ENCODE measurements at regions not wholly inside any gene's neighbourhood (a gene's known extent, or its start where the extent isn't known, plus 50 kb on each side); places are given as distances from the start of the nearest gene placed in this dataset.
A peak's percentile ranks its signal among the peaks of the same experiment; 100 is the strongest.
"Not testable (repeated sequence)": the region's sequence is repeated elsewhere in the genome, so short reads cannot be mapped to it uniquely, and the experiment has no call there.

DNA sequence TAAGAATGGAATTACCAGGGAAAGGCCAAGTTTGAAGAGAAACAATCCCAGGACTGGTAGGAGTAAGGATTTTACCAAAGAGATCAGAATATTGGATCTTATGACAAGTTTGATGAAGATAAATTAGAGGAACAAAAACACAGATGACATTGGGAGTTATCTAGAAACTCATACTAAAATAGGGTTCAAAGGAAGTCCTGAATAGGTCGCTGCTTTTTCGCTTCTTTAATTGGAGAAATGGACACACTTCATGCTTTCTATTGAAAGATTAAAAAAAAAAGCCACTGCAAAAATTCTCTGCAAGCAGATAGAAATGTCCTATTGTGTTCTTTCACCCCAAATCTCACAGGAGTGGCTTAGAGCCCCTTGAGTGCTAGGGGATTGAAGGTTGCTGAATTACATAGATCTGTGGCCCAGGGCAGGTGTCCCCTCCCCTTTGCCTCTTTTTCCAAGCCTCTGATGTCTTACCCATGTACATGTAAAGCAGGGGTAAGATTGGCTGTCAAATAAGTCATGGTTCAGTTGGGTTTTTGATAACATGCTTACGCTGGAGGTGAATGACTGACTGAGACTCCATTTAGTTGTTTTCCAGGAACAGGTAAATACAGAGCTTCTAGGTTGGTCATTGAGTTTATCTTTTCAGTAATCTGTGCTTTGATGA lies 152.0 kb downstream of the OR13A1 start:
- Histone ChIP-seq H3K4me3 (no peak overlapping the region), H3K4me1 (no peaks in the 10 kb centered on the region), H3K9me3 (no peaks in the 10 kb centered on the region), H3K27me3 (no peaks in the 10 kb centered on the region), H3K36me3 (no peaks in the 10 kb centered on the region), H3K27ac (no peak overlapping the region)
- no peak for DNase-seq (ENCODE audit: low spot score)
- TF ChIP-seq, protein P1, sequence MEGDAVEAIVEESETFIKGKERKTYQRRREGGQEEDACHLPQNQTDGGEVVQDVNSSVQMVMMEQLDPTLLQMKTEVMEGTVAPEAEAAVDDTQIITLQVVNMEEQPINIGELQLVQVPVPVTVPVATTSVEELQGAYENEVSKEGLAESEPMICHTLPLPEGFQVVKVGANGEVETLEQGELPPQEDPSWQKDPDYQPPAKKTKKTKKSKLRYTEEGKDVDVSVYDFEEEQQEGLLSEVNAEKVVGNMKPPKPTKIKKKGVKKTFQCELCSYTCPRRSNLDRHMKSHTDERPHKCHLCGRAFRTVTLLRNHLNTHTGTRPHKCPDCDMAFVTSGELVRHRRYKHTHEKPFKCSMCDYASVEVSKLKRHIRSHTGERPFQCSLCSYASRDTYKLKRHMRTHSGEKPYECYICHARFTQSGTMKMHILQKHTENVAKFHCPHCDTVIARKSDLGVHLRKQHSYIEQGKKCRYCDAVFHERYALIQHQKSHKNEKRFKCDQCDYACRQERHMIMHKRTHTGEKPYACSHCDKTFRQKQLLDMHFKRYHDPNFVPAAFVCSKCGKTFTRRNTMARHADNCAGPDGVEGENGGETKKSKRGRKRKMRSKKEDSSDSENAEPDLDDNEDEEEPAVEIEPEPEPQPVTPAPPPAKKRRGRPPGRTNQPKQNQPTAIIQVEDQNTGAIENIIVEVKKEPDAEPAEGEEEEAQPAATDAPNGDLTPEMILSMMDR (IDR thresholded peaks at IDR 0.05) = no peak

DNA sequence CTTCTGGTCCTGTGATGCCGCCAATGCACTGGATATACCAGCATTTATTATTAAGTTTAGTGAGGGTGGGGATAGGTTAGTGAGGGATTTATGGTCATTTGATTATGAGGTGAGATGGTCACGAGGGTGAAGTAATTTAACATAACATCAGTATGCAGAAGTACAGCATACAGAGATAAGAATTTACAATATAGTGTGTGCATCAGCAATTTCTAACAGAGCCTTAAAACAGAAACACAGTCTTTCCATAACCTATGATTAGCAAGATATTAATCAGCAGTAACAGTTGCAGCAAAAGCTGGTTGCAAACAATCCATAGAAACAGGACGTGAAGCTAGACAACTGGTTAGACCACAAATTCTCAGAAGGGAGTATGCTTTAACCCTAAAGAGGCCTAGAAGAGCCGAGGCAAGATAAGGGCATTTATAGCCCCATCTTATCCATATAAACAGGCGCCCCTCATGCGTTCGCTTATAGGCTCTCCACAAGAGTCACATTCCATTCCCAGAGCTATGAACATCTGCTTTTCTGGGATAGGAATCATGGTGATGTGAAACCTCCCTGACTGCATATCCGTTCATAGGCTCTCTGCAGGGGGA lies 139.8 kb downstream of the OR13A1 start:
- H3K9me3 ChIP-seq; H3K27me3 ChIP-seq; H3K4me3 ChIP-seq; H3K4me1 ChIP-seq; H3K36me3 ChIP-seq; DNase-seq (ENCODE audit: low spot score); H3K27ac ChIP-seq: not testable (repeated sequence)

DNA sequence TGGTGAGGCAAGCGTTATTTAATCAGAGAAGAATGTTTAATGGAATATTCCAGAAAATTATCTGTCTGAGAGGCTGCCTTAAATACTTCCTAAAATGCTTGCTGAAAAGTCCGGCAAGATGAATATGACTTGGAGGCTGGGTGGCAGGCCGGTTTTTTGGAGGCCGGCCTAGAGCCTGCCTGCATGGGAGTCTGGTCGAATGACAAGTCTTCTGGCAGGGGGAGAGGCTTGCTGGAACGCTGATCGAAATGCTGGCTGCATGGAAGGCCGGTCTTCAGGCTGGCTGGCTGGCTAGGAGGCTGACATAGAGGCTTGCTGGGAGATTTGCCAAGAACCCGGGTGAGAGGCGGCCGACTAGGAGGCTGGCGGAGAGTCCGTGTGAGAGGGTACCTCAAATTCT lies 135.7 kb downstream of the OR13A1 start:
- Histone ChIP-seq H3K4me3 (no peak overlapping the region), H3K27ac (peak overlapping the region; percentile 37 to 41), H3K4me1 (no peaks in the 10 kb centered on the region), H3K27me3 (no peaks in the 10 kb centered on the region), H3K36me3 (no peaks in the 10 kb centered on the region), H3K9me3 (no peaks in the 10 kb centered on the region)
- TF ChIP-seq, protein P1 (IDR thresholded peaks at IDR 0.05) = no peak
- DNase-seq (ENCODE audit: low spot score) = peak; percentile 66

DNA sequence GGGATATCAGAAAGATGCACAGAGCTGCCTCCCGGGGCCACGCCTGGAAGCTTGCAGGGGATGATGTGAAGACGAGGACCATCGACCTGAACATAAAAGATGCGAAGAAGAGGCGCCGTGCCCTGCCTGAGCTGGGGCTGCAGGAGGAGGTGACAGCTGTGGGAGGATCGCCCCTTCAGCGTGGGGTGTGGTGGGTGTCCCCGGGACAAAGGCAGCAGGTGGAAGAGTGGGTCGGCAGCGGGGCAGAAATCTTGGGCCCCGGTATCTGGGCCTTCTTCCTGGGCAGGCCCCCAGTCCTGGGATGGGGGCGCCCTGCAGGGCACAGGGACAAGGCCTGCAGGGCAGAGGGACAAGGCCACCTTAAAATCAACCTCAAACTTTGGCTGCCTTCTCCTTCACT lies 134.9 kb downstream of the OR13A1 start:
- Histone ChIP-seq H3K4me3 (no peak overlapping the region), H3K9me3 (no peaks in the 10 kb centered on the region), H3K36me3 (no peaks in the 10 kb centered on the region), H3K27me3 (no peaks in the 10 kb centered on the region), H3K27ac (peak overlapping the region in 1 of 2 donors; percentile 43), H3K4me1 (no peaks in the 10 kb centered on the region)
- TF ChIP-seq, protein P1 (IDR thresholded peaks at IDR 0.05) = no peak
- no peak for DNase-seq (ENCODE audit: low spot score)

DNA sequence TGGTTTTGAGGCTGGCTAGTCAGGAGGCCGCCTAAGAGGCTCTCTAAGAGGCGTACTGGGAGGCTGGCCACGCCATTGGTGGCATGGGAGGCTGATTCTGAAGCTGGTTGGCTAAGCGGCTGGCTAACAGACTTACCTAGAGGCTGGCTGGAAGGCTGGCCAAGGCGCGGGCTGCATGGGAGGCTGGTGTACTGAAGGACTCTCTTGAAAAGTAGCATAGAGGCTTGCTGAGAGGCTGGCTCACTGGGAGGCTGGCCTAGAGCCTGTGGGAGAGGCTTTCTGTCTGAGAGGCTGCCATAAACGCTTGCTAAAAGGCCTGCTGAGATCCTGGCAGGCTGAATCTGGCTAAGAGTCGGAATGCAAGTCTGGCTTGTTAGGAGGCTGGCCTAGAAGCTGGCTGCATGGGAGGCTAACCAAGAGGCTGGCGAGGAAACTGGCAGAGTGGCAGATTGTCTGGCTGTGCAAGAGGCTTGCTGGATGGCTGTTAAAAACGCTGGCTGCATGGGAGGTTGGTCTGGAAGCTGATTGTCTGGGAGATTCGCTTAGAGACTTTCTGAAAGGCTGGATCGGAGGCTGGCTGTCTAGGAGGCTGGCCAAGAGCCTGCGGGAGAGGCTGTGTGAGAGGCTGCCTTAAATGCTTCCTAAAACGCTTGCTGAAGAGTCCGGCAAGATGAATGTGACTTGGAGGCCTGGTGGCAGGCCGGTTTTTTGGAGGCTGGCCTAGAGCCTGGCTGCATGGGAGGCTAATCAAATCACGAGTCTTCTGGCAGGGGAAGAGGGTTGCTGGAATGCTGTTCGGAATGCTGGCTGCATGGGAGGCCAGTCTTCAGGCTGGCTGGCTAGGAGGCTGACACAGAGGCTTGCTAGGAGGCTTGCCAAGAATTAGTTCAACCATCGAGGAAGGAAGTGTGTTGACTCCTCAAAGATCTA lies 134.2 kb downstream of the OR13A1 start:
- Histone ChIP-seq H3K4me1 (no peaks in the 10 kb centered on the region), H3K9me3 (no peaks in the 10 kb centered on the region), H3K27me3 (no peaks in the 10 kb centered on the region), H3K36me3 (no peaks in the 10 kb centered on the region), H3K27ac (peak overlapping the region; percentile 8 to 43), H3K4me3 (no peak overlapping the region)
- DNase-seq (ENCODE audit: low spot score) = no peak
- TF ChIP-seq, protein P1 (IDR thresholded peaks at IDR 0.05) = no peak

DNA sequence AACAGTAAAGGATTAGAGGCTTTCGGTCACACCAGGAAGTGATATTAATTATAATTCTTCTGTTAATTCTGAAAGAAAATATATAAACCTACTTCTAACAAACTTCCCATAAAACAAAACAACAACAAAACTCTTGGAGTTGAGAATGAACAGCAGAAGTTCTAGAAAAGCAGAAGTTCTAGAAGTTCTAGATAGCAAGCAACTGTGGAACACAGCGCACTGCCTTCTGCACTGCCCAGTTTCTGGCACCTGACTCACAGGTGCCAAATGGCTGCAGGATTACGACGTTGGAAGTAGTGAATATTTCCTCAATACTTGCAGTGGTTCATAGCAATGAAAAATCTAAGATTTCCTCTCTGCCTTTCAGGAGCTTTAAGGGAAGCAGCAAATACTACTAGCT lies 132.2 kb downstream of the OR13A1 start:
- Histone ChIP-seq H3K9me3 (no peaks in the 10 kb centered on the region), H3K4me3 (no peak overlapping the region), H3K27ac (no peak overlapping the region), H3K36me3 (no peaks in the 10 kb centered on the region), H3K4me1 (no peaks in the 10 kb centered on the region), H3K27me3 (no peaks in the 10 kb centered on the region)
- DNase-seq (ENCODE audit: low spot score) = no peak
- TF ChIP-seq, protein P1 (IDR thresholded peaks at IDR 0.05) = no peak

All from right atrium auricular region (tissue), 2 donors.